Mucosa of stomach (tissue), 1 donor: ENCODE measurements at regions not wholly inside any gene's neighbourhood (a gene's known extent, or its start where the extent isn't known, plus 50 kb on each side); places are given as distances from the start of the nearest gene placed in this dataset.

Experiments used
- H3K27me3 ChIP-seq: one replicate; pipeline ENCODE4 v1.7.0; 2013; ENCODE audit warnings: mild to moderate bottlenecking, low read length; ENCODE audit not compliant: control insufficient read depth, insufficient read depth
- H3K36me3 ChIP-seq: one replicate; pipeline ENCODE4 v1.7.0; 2013; ENCODE audit warnings: low read length; ENCODE audit not compliant: control insufficient read depth, insufficient read depth
- H3K4me1 ChIP-seq: one replicate; pipeline ENCODE4 v1.7.0; 2013; ENCODE audit warnings: mild to moderate bottlenecking, low read length; ENCODE audit not compliant: control insufficient read depth, insufficient read depth
- H3K4me3 ChIP-seq: one replicate; pipeline ENCODE4 v1.7.0; 2013; ENCODE audit warnings: low read length
- H3K9ac ChIP-seq: one replicate; pipeline ENCODE4 v1.7.0; 2013; ENCODE audit warnings: mild to moderate bottlenecking, low read length, moderate library complexity
- H3K9me3 ChIP-seq: one replicate; pipeline ENCODE4 v1.7.0; 2013; ENCODE audit warnings: mild to moderate bottlenecking, low read length, moderate library complexity; ENCODE audit not compliant: control insufficient read depth
- donor health status: Pancreatic carcinoma.

GRCh38 chr1:208528578-208529240, 284.5 kb upstream of the PLXNA2 start:
- no peak overlapping the region for H3K9ac ChIP-seq
- H3K9me3 ChIP-seq, result no peaks in the 10 kb centered on the region
- H3K4me3 ChIP-seq, result no peak overlapping the region
- H3K4me1 ChIP-seq, result peaks cover 17% of the 10 kb centered on the region
- H3K36me3 ChIP-seq, result no peaks in the 10 kb centered on the region
- peaks cover 8% of the 10 kb centered on the region for H3K27me3 ChIP-seq

GRCh38 chr1:208531003-208531750, 287.0 kb upstream of the PLXNA2 start:
- H3K4me1 ChIP-seq, result peaks cover 13% of the 10 kb centered on the region
- H3K9me3 ChIP-seq, result no peaks in the 10 kb centered on the region
- H3K4me3 ChIP-seq, result no peak overlapping the region
- no peak overlapping the region for H3K9ac ChIP-seq
- H3K36me3 ChIP-seq, result no peaks in the 10 kb centered on the region
- H3K27me3 ChIP-seq, result peaks cover 8% of the 10 kb centered on the region

GRCh38 chr1:208533746-208534598, 289.8 kb upstream of the PLXNA2 start:
- no peaks in the 10 kb centered on the region for H3K36me3 ChIP-seq
- no peak overlapping the region for H3K9ac ChIP-seq
- no peak overlapping the region for H3K4me3 ChIP-seq
- no peaks in the 10 kb centered on the region for H3K9me3 ChIP-seq
- H3K27me3 ChIP-seq, result peaks cover 8% of the 10 kb centered on the region
- H3K4me1 ChIP-seq, result peaks cover 25% of the 10 kb centered on the region

GRCh38 chr1:208534599-208534897, 290.4 kb upstream of the PLXNA2 start:
- H3K9me3 ChIP-seq, result no peaks in the 10 kb centered on the region
- no peak overlapping the region for H3K9ac ChIP-seq
- no peaks in the 10 kb centered on the region for H3K36me3 ChIP-seq
- no peak overlapping the region for H3K4me3 ChIP-seq
- peaks cover 8% of the 10 kb centered on the region for H3K27me3 ChIP-seq
- H3K4me1 ChIP-seq, result peaks cover 31% of the 10 kb centered on the region

DNA sequence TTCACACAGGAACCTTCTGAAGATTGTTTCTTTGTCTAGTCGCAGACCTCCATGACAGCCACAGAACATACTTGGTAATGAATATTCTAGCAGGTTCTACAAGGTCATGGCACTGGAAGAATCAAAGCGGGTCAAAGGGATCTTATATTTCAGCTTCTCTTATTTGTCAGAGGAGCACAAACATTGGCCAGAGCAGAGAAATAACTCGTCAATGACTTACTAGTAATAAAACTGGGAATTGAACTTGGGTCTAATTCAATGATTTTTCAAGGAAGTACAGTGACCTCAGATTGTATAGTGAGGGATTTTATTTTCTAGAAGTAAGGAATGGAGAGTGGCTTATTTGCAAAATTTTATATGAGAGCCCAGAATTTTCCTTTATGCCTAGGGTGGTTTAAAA, 290.8 kb upstream of the PLXNA2 start:
- Histone ChIP-seq H3K4me1 (peaks cover 35% of the 10 kb centered on the region), H3K27me3 (peaks cover 8% of the 10 kb centered on the region), H3K4me3 (no peak overlapping the region), H3K36me3 (no peaks in the 10 kb centered on the region), H3K9me3 (no peaks in the 10 kb centered on the region), H3K9ac (no peak overlapping the region)

DNA sequence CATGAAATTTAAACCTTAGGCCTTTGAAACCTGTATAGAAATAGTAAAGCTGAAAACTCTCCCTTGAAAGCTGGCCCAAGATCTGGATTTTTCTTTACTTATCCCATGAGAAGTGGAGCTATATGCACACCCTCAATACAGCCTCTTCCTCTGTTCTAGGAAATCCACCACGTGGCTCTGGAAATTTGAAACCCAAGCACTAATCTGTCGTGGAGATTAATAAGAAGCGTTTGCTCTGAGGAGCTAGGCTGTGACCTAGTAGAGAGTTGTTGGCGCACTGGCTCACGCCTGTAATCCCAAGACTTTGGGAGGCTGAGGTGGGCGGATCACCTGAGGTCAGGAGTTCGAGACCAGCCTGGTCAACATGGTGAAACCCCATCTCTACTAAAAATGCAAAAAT, 291.3 kb upstream of the PLXNA2 start:
- Histone ChIP-seq H3K9ac (no peak overlapping the region), H3K4me1 (peaks cover 35% of the 10 kb centered on the region), H3K9me3 (no peaks in the 10 kb centered on the region), H3K36me3 (no peaks in the 10 kb centered on the region), H3K4me3 (no peak overlapping the region), H3K27me3 (peaks cover 8% of the 10 kb centered on the region)

DNA sequence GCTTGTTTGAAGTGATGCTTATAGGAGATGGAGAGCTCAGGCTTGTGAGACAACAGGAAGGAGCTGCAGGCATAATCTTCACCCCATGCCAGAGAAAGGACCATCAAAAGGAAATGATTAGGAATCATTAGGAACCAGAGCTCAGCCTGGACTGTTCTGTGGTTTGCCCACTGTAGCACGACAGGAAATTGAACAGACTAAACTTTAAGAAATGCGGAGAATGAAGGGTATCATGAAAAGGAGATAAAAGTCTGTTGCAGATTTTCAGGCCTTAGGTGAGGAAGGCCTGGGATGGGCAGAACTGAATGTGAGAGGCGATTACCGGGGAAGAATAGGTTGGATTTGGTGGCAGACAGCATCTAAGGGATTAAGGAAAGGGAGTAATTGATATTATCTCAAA, 292.0 kb upstream of the PLXNA2 start:
- H3K9me3 ChIP-seq, result no peaks in the 10 kb centered on the region
- peaks cover 8% of the 10 kb centered on the region for H3K27me3 ChIP-seq
- no peak overlapping the region for H3K4me3 ChIP-seq
- peaks cover 42% of the 10 kb centered on the region for H3K4me1 ChIP-seq
- H3K36me3 ChIP-seq, result no peaks in the 10 kb centered on the region
- no peak overlapping the region for H3K9ac ChIP-seq

GRCh38 chr1:208537198-208537597, 293.0 kb upstream of the PLXNA2 start:
- Histone ChIP-seq H3K4me3 (no peak overlapping the region), H3K9ac (no peak overlapping the region), H3K27me3 (peaks cover 8% of the 10 kb centered on the region), H3K4me1 (peaks cover 48% of the 10 kb centered on the region), H3K36me3 (no peaks in the 10 kb centered on the region), H3K9me3 (no peaks in the 10 kb centered on the region)

DNA sequence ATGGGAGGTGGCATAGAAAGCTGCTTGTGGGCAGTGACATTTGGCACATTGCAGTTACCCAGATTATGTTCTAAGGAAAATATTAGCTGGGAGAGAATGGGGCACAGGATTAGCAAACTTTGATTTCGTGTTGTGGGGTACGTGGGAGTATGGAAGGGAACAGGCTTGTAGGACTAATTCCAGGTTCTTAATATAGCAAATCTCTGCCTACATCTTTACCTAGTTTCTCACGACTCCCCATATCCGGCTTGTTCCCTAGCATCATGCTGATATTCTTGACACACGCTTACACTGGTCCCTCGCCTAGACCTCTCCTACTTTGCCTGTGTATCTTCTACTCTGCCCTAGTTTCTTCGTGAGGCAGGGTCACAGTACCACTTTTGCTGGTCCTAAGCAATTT, 293.9 kb upstream of the PLXNA2 start:
- Histone ChIP-seq H3K36me3 (no peaks in the 10 kb centered on the region), H3K27me3 (peaks cover 5% of the 10 kb centered on the region), H3K9ac (no peak overlapping the region), H3K9me3 (no peaks in the 10 kb centered on the region), H3K4me1 (peaks cover 41% of the 10 kb centered on the region), H3K4me3 (no peak overlapping the region)

DNA sequence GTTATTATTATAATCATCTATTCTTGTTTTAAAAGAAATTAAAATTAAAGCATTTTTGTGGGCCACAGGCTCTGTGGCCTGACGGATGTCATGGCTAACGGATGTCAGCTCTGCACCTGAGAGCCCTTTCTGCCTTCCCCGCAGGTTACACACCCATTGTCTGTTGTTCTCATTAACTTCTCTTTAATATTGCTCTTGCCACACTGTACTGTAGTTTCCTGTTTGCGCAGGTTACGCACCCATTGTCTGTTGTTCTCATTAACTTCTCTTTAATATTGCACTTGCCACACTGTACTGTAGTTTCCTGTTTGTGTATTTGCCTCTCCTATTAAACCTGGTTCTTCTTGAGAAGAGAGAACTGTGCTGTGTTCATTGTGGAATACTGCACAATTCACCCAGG, 294.4 kb upstream of the PLXNA2 start:
- no peaks in the 10 kb centered on the region for H3K36me3 ChIP-seq
- H3K4me3 ChIP-seq, result peak overlapping the region; percentile 7
- peaks cover 41% of the 10 kb centered on the region for H3K4me1 ChIP-seq
- peak overlapping the region; percentile 51 for H3K9ac ChIP-seq
- H3K27me3 ChIP-seq, result no peaks in the 10 kb centered on the region
- H3K9me3 ChIP-seq, result no peaks in the 10 kb centered on the region

GRCh38 chr1:208540724-208541123, 296.5 kb upstream of the PLXNA2 start:
- no peak overlapping the region for H3K4me3 ChIP-seq
- H3K4me1 ChIP-seq, result peaks cover 41% of the 10 kb centered on the region
- no peaks in the 10 kb centered on the region for H3K9me3 ChIP-seq
- no peaks in the 10 kb centered on the region for H3K36me3 ChIP-seq
- H3K9ac ChIP-seq, result no peak overlapping the region
- H3K27me3 ChIP-seq, result no peaks in the 10 kb centered on the region

DNA sequence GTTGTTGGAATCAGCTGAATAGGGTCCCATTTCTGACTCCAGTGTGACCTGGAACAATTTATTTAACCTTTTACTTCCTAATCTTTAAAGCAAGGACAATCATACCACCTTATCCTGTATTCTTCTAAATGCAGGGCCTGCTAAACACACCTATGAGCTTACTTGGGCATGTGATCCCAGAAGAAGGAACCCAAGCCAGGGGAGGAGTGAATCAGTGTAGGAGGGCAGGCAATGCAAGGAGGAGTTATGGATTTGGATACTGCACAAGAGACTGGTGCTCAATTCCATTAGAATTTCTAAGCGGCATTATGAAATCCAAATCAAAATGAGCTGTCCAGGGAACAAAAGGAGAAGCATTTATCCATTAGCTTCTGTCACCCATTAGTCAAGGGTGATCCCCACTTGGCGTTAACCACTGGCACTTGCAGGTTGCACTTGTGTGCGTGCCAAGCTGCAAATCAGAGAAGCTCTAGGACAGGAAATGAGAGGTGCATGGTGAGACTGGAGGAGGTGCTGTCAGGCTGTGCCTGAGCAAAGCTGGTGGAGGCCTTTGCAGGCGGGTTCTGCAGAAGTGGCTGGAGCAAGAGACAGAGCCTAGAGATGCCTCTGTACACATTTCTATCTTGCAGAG, 297.2 kb upstream of the PLXNA2 start:
- no peak overlapping the region for H3K9ac ChIP-seq
- no peak overlapping the region for H3K4me3 ChIP-seq
- H3K9me3 ChIP-seq, result no peaks in the 10 kb centered on the region
- no peaks in the 10 kb centered on the region for H3K27me3 ChIP-seq
- no peaks in the 10 kb centered on the region for H3K36me3 ChIP-seq
- peaks cover 41% of the 10 kb centered on the region for H3K4me1 ChIP-seq
